ENCODE measurements at regions not wholly inside any gene's neighbourhood (a gene's known extent, or its start where the extent isn't known, plus 50 kb on each side); places are given as distances from the start of the nearest gene placed in this dataset.

DNA sequence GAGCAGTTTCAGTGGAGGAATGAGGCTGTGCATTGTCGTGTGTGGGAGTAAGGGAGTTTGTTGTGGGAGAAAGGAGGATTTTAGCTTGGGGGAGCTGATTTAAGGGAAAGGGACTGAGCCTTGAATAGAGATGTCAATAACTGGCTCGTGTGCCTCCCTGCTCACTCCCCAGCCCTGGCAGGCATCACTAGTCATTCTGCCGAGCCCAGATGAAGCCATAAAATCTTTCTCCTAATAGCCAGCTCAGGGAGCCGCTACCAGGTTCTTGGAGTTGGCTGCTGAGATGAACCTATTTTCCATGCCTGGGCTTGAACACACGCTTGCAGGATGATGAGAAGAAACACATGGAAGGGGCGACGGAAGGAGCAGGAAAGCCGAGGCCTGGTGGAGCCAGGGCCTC is 65.0 kb upstream of the POU3F1 start:
- FAIRE-seq, result no peak

DNA sequence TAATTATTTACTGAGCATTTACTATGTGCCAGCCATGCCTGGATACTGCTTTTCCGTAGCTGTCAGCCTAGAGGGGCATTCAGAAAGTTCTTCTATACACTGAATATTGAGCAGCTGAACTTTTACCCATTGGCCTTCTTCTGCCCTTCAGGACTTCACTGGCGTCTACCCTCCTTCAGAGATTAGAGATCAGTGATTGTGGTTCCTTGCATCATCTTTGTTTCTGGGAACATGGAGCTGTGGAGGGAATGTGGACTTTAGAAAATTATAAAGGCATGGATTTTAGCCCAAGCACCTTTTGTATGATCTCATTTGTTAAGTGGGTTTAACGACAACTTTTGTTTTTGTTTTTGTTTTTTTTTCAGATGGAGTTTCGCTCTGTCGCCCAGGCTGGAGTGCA is 58.7 kb upstream of the POU3F1 start:
- Histone ChIP-seq H3K36me3 (ENCODE audit: control insufficient read depth, insufficient read depth, low read length) (no peaks in the 10 kb centered on the region), H3K4me3 (ENCODE audit: low read depth, low read length) (no peak overlapping the region), H3K27me3 (ENCODE audit: control insufficient read depth, insufficient read depth, low read length) (no peaks in the 10 kb centered on the region)
- TF ChIP-seq, protein P1, sequence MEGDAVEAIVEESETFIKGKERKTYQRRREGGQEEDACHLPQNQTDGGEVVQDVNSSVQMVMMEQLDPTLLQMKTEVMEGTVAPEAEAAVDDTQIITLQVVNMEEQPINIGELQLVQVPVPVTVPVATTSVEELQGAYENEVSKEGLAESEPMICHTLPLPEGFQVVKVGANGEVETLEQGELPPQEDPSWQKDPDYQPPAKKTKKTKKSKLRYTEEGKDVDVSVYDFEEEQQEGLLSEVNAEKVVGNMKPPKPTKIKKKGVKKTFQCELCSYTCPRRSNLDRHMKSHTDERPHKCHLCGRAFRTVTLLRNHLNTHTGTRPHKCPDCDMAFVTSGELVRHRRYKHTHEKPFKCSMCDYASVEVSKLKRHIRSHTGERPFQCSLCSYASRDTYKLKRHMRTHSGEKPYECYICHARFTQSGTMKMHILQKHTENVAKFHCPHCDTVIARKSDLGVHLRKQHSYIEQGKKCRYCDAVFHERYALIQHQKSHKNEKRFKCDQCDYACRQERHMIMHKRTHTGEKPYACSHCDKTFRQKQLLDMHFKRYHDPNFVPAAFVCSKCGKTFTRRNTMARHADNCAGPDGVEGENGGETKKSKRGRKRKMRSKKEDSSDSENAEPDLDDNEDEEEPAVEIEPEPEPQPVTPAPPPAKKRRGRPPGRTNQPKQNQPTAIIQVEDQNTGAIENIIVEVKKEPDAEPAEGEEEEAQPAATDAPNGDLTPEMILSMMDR (IDR thresholded peaks at IDR 0.05; ENCODE audit: insufficient read depth, low read length, severe bottlenecking), result no peak
- FAIRE-seq (no peak), DNase-seq (ENCODE audit: low read depth) (no peak)

More for the DNA sequence above, 65.0 kb upstream of the POU3F1 start:
- Histone ChIP-seq H3K4me3 (ENCODE audit: low read depth, low read length) (no peak overlapping the region), H3K36me3 (ENCODE audit: control insufficient read depth, insufficient read depth, low read length) (no peaks in the 10 kb centered on the region), H3K27me3 (ENCODE audit: control insufficient read depth, insufficient read depth, low read length) (no peaks in the 10 kb centered on the region)
- TF ChIP-seq, protein P1 (IDR thresholded peaks at IDR 0.05; ENCODE audit: insufficient read depth, low read length, severe bottlenecking), result no peak
- DNase-seq (ENCODE audit: low read depth), result no peak

DNA sequence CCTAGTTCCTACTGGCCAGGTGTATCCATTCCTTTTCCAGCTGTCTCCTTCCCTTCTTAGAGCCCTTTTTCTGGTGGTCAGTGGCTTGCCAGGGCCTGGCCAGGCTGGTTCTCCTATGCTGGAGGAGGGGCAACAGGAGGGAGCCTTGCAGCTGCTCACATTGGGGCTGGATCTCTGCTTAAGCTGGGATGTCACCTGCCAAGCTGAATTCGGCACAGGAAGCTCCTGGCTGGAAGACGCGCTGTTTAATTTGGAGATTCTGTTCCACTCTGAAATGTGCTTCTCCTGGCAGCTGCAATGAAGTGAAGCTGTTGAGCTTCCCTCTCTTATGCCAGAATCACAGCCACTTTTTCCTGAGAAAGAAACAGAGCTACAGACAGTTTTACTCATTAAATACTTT is 56.0 kb upstream of the POU3F1 start:
- Histone ChIP-seq H3K36me3 (ENCODE audit: control insufficient read depth, insufficient read depth, low read length) (no peaks in the 10 kb centered on the region), H3K27me3 (ENCODE audit: control insufficient read depth, insufficient read depth, low read length) (no peaks in the 10 kb centered on the region), H3K4me3 (ENCODE audit: low read depth, low read length) (no peak overlapping the region)
- FAIRE-seq (no peak), DNase-seq (ENCODE audit: low read depth) (no peak)
- TF ChIP-seq, protein P1 (IDR thresholded peaks at IDR 0.05; ENCODE audit: insufficient read depth, low read length, severe bottlenecking), result no peak

DNA sequence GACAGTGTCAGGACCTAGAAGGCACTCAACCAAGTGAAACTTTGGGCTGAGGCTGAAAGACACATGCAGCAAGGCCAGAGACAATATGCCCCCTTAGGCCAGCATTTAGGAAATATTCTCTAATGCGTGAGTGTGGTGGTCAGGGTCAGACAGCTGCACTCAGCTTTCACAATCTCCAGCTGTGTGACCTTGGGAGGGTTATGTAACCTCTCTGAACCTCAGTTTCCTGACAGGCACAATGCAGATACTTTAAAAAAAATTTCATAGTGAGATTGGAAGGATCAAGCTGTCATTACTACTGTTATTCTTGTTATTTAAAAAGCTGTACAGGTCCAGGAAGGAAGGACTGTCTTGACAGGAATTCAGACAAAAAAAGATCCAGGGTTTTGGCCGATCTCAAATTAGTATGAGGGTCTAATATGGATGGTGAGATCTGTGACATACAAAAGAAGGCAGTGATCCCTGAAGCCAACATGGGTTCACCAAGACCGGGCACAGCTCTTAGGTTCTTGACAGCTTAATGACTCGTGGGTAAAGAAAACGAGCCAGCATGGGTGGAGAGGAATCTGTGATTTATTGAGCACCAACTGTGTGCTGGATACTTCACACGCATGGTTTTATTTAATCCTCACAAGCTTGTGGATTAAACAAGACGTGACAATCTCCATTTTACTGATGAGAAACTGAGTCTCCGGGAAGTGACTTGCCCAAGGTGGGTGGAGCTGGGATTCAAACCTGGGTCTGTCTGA is 54.6 kb upstream of the POU3F1 start:
- no peaks in the 10 kb centered on the region for H3K27me3 ChIP-seq (ENCODE audit: control insufficient read depth, insufficient read depth, low read length)
- H3K36me3 ChIP-seq (ENCODE audit: control insufficient read depth, insufficient read depth, low read length), result no peaks in the 10 kb centered on the region
- no peak for DNase-seq (ENCODE audit: low read depth)
- peak; percentile 82 for FAIRE-seq
- TF ChIP-seq, protein P1 (IDR thresholded peaks at IDR 0.05; ENCODE audit: insufficient read depth, low read length, severe bottlenecking), result no peak
- no peak overlapping the region for H3K4me3 ChIP-seq (ENCODE audit: low read depth, low read length)

DNA sequence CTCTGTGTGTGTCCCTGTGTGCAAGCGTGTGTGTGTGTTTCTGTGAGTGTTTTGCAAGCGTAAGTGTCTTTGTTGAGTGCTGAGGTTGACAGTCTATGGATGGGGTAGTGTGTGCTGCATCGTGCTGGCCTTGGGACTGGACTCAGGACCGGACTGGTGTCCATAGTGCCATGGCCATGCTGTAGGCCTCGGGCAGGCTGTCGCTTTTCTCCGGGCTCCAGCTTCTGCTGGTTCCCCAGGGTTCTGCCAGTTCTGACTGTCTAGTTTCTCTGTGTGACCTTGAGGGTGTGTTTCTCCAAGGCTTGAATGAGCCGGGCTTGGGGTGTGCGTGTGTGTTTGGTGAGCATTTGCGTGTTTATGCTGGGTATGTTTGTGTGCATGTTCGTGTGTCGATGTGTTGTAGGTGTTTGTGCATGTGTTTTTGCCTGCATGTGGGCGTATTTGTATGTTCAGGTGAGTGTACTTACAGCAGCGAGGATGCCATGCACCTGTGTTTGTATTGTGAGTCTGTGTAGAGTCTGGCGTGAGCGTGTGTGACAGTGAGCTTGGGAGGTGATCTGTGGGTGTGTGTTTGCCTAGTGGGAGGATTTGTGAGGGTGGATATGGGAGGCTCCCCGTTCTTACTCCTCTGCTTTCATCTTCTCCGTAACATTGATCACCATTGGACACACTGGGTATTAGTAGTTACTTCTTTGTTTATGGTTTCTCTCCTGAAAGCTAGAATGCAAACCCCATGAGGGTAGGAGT is 51.7 kb upstream of the POU3F1 start:
- DNase-seq (ENCODE audit: low read depth), result no peak
- TF ChIP-seq, protein P1 (IDR thresholded peaks at IDR 0.05; ENCODE audit: insufficient read depth, low read length, severe bottlenecking), result no peak
- no peaks in the 10 kb centered on the region for H3K36me3 ChIP-seq (ENCODE audit: control insufficient read depth, insufficient read depth, low read length)
- peak; percentile 92 for FAIRE-seq
- H3K4me3 ChIP-seq (ENCODE audit: low read depth, low read length), result no peak overlapping the region
- no peaks in the 10 kb centered on the region for H3K27me3 ChIP-seq (ENCODE audit: control insufficient read depth, insufficient read depth, low read length)
